ENCODE measurements at regions not wholly inside any gene's neighbourhood (a gene's known extent, or its start where the extent isn't known, plus 50 kb on each side); places are given as distances from the start of the nearest gene placed in this dataset.

GRCh38 chr4:162878096-162878495 lies 288.6 kb downstream of the NAF1 start:
- ATAC-seq (no peak), DNase-seq (no peak)
- H3K9me3 ChIP-seq, result no peaks in the 10 kb centered on the region
- no peaks in the 10 kb centered on the region for H3K36me3 ChIP-seq (ENCODE audit: low read depth)
- no peak for TF ChIP-seq CTCF (IDR thresholded peaks at IDR 0.05)
- H3K4me3 ChIP-seq, result no peak overlapping the region
- intact Hi-C loops (cut with DNase I, micrococcal nuclease), result no loop called here
- H3K4me1 ChIP-seq (ENCODE audit: low read depth), result no peaks in the 10 kb centered on the region

DNA sequence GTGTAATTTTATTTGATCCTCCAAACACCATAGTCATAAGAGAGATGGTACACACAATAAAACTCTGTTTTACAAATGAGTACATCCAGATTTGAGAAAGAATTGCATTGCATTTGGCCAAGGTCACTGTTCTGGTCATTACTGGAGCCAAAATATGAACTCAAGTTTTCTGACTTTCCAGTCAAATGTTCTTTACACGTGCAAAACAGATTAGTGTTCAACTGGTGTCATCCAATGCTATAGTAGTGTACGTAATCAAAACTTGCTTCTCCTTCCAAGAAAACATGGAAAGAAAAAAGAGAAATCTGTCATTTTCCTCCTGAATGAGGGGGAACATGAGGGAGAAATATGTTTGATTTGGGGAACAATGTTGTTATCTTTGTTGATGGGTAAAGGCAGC lies 291.9 kb downstream of the NAF1 start:
- no peak for TF ChIP-seq CTCF (IDR thresholded peaks at IDR 0.05)
- Histone ChIP-seq H3K36me3 (ENCODE audit: low read depth) (no peaks in the 10 kb centered on the region), H3K9me3 (no peaks in the 10 kb centered on the region), H3K4me3 (no peak overlapping the region), H3K4me1 (ENCODE audit: low read depth) (no peaks in the 10 kb centered on the region)
- intact Hi-C loops (cut with DNase I, micrococcal nuclease), result no loop called here
- ATAC-seq (no peak), DNase-seq (no peak)

DNA sequence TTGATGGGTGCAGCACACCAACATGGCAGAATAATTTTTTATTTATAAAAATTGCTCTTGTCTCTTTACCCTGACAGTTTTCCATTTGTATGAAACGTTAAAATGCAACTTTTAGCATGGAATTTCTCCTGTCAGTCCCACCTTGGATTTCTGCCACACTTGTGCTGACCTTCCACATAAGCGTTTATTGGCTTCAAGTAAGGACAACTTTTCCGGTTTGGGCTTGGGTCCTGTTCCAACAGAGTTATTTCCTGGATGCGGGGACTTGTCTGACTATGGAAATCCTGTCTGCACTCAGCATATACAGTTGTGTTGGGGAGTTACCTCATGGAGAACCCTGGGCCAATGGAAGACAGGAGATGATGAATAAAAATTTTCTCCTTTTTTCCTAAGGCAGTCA lies 294.7 kb downstream of the NAF1 start:
- no peak for ATAC-seq
- no peaks in the 10 kb centered on the region for H3K9me3 ChIP-seq
- intact Hi-C loops (cut with DNase I, micrococcal nuclease), result no loop called here
- H3K4me1 ChIP-seq (ENCODE audit: low read depth), result no peaks in the 10 kb centered on the region
- no peak overlapping the region for H3K4me3 ChIP-seq
- no peak for DNase-seq
- no peaks in the 10 kb centered on the region for H3K36me3 ChIP-seq (ENCODE audit: low read depth)
- no peak for TF ChIP-seq CTCF (IDR thresholded peaks at IDR 0.05)

DNA sequence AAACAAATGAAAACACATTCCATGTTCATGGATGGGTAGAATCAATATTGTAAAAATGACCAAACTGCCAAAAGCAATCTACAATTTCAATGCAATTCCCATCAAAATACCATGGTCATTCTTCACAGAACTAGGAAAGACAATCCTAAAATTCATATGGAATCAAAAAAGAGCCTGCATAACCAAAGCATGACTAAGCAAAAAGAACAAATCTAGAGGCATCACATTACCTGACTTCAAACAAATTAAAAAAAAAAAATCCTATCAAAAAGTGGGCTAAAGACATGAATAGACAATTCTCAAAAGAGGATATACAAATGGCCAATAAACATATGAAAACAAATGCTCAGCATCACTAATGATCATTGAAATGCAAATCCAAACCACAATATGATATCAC lies 297.5 kb downstream of the NAF1 start:
- ATAC-seq (no peak), DNase-seq (no peak)
- Histone ChIP-seq H3K4me1 (ENCODE audit: low read depth) (no peaks in the 10 kb centered on the region), H3K36me3 (ENCODE audit: low read depth) (no peaks in the 10 kb centered on the region), H3K9me3 (no peaks in the 10 kb centered on the region), H3K4me3 (no peak overlapping the region)
- TF ChIP-seq CTCF (IDR thresholded peaks at IDR 0.05), result no peak
- intact Hi-C loops (cut with DNase I, micrococcal nuclease), result no loop called here

- Histone ChIP-seq H3K9me3 (no peaks in the 10 kb centered on the region), H3K4me3 (no peak overlapping the region), H3K4me1 (ENCODE audit: low read depth) (no peaks in the 10 kb centered on the region), H3K36me3 (ENCODE audit: low read depth) (no peaks in the 10 kb centered on the region)
- TF ChIP-seq CTCF (IDR thresholded peaks at IDR 0.05), result no peak
- DNase-seq (no peak), ATAC-seq (no peak)
- intact Hi-C loops (cut with DNase I, micrococcal nuclease), result no loop called here
Measured at GRCh38 chr4:162866565-162866964, 300.1 kb downstream of the NAF1 start.

- Histone ChIP-seq H3K9me3 (no peaks in the 10 kb centered on the region), H3K4me3 (no peak overlapping the region), H3K4me1 (ENCODE audit: low read depth) (no peaks in the 10 kb centered on the region), H3K36me3 (ENCODE audit: low read depth) (no peaks in the 10 kb centered on the region)
- TF ChIP-seq CTCF (IDR thresholded peaks at IDR 0.05), result no peak
- intact Hi-C loops (cut with DNase I, micrococcal nuclease), result no loop called here
- no peak for ATAC-seq
- DNase-seq, result peak in 1 of 3 donors; percentile 16
Measured at GRCh38 chr4:162865102-162865501, 301.6 kb downstream of the NAF1 start.
